PC-9 (cell line): ENCODE measurements at regions not wholly inside any gene's neighbourhood (a gene's known extent, or its start where the extent isn't known, plus 50 kb on each side); places are given as distances from the start of the nearest gene placed in this dataset.

Experiments used
- BruUV-seq: library from RNA; stranded (reverse); fragments of 400-500 nt; replicated peaks from 2 replicates; lab custom pipeline; 2021; lab: Mats Ljungman, UMichigan
- CTCF ChIA-PET: fragments of 300-600 bp; sonication (Branson Sonifier 250); formaldehyde crosslinking; loops from one replicate; lab custom pipeline; 2022; ENCODE audit warnings: antibody characterized with exemption; lab: Charles Lee
- POLR2A ChIA-PET: fragments of 300-600 bp; sonication (Branson Sonifier 250); formaldehyde crosslinking; loops from one replicate; lab custom pipeline; 2022; ENCODE audit warnings: antibody characterized with exemption; ENCODE audit not compliant: unreplicated experiment; lab: Charles Lee
- DNase-seq, 2 experiments: peaks; one replicate each; pipeline versions ENCODE4 v3.0.0 to v3.0.0-alpha.2; 2015 to 2022; ENCODE audit warnings: mixed read lengths in 1 of 2
- H2AFZ ChIP-seq: fragments of 200-600 bp; sonication (generic); 2 replicates; pipeline ENCODE4 v1.8.1; 2017; ENCODE audit warnings: antibody characterized with exemption
- H3F3A ChIP-seq: fragments of 200-600 bp; sonication (generic); 2 replicates; pipeline ENCODE4 v1.8.1; 2017; ENCODE audit warnings: antibody characterized with exemption, mild to moderate bottlenecking, low read depth; ENCODE audit not compliant: insufficient read depth
- H3K27ac ChIP-seq: fragments of 200-600 bp; sonication (generic); 2 replicates; pipeline ENCODE4 v1.6.1; 2016; ENCODE audit warnings: mixed run types
- H3K27me3 ChIP-seq: fragments of 200-600 bp; sonication (generic); 2 replicates; pipeline ENCODE4 v1.6.1; 2016; ENCODE audit warnings: low read depth, mixed run types; ENCODE audit not compliant: insufficient read depth
- H3K36me3 ChIP-seq: fragments of 200-600 bp; sonication (generic); 2 replicates; pipeline ENCODE4 v1.6.1; 2016; ENCODE audit warnings: low read depth, mixed run types
- H3K4me1 ChIP-seq: fragments of 200-600 bp; sonication (generic); replicated peaks from 2 replicates; pipeline ENCODE4 v1.6.1; 2016; ENCODE audit warnings: mixed run types; ENCODE audit not compliant: insufficient read depth
- H3K4me2 ChIP-seq: fragments of 200-600 bp; sonication (generic); 2 replicates; pipeline ENCODE4 v1.6.1; 2017; ENCODE audit warnings: mixed run types
- H3K4me3 ChIP-seq: fragments of 200-600 bp; sonication (generic); 2 replicates; pipeline ENCODE4 v1.6.1; 2016; ENCODE audit warnings: mixed run types
- H3K79me2 ChIP-seq: fragments of 200-600 bp; sonication (generic); 2 replicates; pipeline ENCODE4 v1.6.1; 2017; ENCODE audit warnings: low read depth, mixed run types
- H3K9me2 ChIP-seq: fragments of 200-600 bp; sonication (generic); 2 replicates; pipeline ENCODE4 v1.8.1; 2017; ENCODE audit warnings: mild to moderate bottlenecking; ENCODE audit not compliant: insufficient read depth
- H3K9me3 ChIP-seq: fragments of 200-600 bp; sonication (generic); 2 replicates; pipeline ENCODE4 v1.8.1; 2016; ENCODE audit warnings: low read depth; ENCODE audit not compliant: insufficient read depth
- H4K20me1 ChIP-seq: fragments of 200-600 bp; sonication (generic); 2 replicates; pipeline ENCODE4 v1.8.1; 2017; ENCODE audit not compliant: insufficient read depth
- EZH2 ChIP-seq: fragments of 200-600 bp; sonication (generic); IDR thresholded peaks from 2 replicates; pipeline ENCODE4 v1.8.0; 2017; ENCODE audit warnings: antibody characterized with exemption, low read depth
- intact Hi-C: fragments of 100-400 bp; cut with micrococcal nuclease; formaldehyde crosslinking; loops from one replicate; pipeline ENCODE4 v1.10.0; 2022; ENCODE audit not compliant: unreplicated experiment
- TF ChIP-seq, protein P1 (sequence below): fragments of 200-600 bp; sonication (generic); conservative IDR thresholded peaks from 2 replicates; pipeline ENCODE4 v1.6.1; 2017; ENCODE audit warnings: mixed run types, antibody characterized with exemption, mild to moderate bottlenecking, moderate library complexity

DNA sequence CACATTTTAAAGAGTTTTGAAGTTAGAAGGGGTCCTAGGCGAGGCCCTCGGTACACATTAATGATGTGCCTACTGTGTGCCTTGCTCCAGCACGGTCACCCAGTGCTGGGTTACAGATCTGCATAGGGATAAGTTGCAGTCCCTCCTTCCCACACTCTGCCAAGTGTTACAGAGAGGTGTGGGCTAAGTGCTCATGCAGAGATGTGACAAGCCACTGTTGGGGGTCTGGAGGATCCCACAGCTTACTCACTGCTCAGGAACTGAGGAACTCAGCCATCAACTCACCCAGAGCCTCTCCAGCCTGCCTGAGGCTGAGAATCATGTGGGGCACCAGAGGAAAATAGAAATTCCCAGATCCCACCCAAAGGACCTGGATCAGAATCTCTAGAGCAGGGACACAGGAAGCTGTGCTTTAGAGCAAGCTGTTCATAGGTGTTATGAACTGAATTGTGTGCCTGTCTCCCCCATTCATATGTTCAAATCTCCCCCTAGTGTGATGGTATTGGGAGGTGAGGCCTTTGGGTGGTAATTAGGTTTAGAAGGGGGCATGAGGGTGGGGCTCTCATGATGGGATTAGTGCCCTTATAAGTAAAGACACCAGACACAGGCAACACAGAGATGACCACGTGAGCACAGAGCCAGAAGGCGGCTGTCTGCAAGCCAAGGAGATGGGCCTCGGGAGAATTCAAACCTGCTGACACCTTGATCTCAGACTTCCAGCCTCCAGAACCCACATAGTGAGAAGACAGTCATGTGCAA is 164.1 kb downstream of the HSD17B3 start:
- TF ChIP-seq, protein P1, sequence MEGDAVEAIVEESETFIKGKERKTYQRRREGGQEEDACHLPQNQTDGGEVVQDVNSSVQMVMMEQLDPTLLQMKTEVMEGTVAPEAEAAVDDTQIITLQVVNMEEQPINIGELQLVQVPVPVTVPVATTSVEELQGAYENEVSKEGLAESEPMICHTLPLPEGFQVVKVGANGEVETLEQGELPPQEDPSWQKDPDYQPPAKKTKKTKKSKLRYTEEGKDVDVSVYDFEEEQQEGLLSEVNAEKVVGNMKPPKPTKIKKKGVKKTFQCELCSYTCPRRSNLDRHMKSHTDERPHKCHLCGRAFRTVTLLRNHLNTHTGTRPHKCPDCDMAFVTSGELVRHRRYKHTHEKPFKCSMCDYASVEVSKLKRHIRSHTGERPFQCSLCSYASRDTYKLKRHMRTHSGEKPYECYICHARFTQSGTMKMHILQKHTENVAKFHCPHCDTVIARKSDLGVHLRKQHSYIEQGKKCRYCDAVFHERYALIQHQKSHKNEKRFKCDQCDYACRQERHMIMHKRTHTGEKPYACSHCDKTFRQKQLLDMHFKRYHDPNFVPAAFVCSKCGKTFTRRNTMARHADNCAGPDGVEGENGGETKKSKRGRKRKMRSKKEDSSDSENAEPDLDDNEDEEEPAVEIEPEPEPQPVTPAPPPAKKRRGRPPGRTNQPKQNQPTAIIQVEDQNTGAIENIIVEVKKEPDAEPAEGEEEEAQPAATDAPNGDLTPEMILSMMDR: no peak
- TF ChIP-seq EZH2: no peak
- POLR2A ChIA-PET: no interaction called here
- Histone ChIP-seq H2AFZ (no peak overlapping the region), H3F3A (no peaks in the 10 kb centered on the region), H3K4me1 (no peaks in the 10 kb centered on the region), H4K20me1 (no peaks in the 10 kb centered on the region), H3K4me3 (no peak overlapping the region), H3K79me2 (no peaks in the 10 kb centered on the region), H3K4me2 (peak overlapping the region; percentile 51), H3K9me2 (no peaks in the 10 kb centered on the region), H3K27me3 (peaks cover 43% of the 10 kb centered on the region), H3K27ac (no peak overlapping the region), H3K9me3 (no peaks in the 10 kb centered on the region), H3K36me3 (no peaks in the 10 kb centered on the region)
- intact Hi-C loops: no loop called here
- no TSS peak for BruUV-seq
- CTCF ChIA-PET: interaction anchor here (0.7 kb wide), 1 partner anchor 1120 kb away, joined by 3 read pairs; no protein-coding TSS in a partner anchor
- DNase-seq: no peak

DNA sequence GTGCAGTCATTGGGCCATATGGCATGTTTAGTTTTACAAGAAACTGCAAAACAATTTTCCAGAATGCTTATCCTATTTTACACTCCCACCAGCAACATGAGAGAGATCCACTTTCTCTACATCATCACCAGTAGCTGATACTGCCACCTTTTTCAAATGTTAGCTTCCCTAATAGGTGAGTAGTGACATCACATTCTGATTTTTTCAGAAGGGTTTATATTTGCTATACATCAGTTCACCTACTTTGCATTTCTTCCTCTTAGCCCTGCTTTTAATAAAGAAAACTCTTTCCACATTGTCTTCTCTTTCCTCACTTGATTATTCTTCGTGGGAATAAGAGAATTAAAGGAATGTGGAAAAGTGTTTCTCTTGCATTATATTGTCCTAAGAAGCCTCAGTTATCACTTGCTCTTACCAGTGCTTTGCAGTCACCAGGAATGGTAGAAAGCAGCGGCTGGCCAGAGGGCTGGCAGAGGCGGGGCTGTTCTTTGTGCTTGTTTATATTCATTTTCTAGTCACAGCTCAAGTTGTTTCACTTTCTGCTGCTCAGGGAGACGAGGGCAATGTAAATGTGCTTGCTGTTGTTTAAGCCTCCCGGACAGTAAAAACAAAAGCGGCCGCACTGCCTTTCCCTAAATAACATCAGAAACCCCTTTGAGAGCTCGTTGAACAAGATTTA is 164.8 kb downstream of the HSD17B3 start:
- intact Hi-C loops: no loop called here
- POLR2A ChIA-PET: no interaction called here

DNA sequence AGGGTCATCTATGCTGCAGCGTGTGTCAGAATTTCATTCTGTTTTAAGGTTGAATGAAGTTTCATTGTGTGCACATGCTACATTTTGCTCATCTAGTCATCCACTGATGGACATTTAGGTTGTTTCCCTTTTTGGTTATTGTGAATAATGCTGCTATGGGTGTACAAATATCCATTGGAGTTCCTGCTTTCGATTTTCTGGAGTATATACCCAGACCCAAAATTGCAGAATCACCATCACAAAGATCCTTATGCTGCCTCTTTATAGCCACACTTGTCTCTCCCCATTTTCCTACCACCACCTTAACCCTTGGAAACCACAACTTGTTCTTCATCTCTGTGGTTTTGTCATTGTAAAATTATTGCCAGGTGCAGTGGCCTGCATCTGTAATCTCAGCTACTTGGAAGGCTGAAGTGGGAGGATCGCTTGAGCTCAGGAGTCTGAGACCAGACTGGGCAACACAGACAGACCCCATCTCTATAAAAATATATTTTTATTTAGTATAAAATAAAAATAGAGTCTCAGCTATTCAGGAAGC is 166.2 kb downstream of the HSD17B3 start:
- Histone ChIP-seq H3K9me2 (no peaks in the 10 kb centered on the region), H3K4me2 (no peak overlapping the region), H3K9me3 (no peaks in the 10 kb centered on the region), H3F3A (no peaks in the 10 kb centered on the region), H3K36me3 (no peaks in the 10 kb centered on the region), H3K4me1 (no peaks in the 10 kb centered on the region), H3K27me3 (peaks cover 58% of the 10 kb centered on the region), H4K20me1 (no peaks in the 10 kb centered on the region), H3K79me2 (no peaks in the 10 kb centered on the region), H2AFZ (no peak overlapping the region), H3K4me3 (no peak overlapping the region), H3K27ac (no peak overlapping the region)
- no TSS peak for BruUV-seq
- no peak for TF ChIP-seq EZH2
- TF ChIP-seq, protein P1: no peak
- CTCF ChIA-PET: no interaction called here
- POLR2A ChIA-PET: no interaction called here
- no peak for DNase-seq
- intact Hi-C loops: no loop called here

More for the DNA sequence above, 164.8 kb downstream of the HSD17B3 start:
- H3K27ac ChIP-seq: no peak overlapping the region
- peak in 1 of 2 experiments; percentile 5 for DNase-seq
- no peak overlapping the region for H3K4me3 ChIP-seq
- H3K36me3 ChIP-seq: no peaks in the 10 kb centered on the region
- H2AFZ ChIP-seq: no peak overlapping the region
- peaks cover 50% of the 10 kb centered on the region for H3K27me3 ChIP-seq
- no peaks in the 10 kb centered on the region for H3F3A ChIP-seq
- no TSS peak for BruUV-seq
- TF ChIP-seq EZH2: no peak
- TF ChIP-seq, protein P1: no peak
- no peaks in the 10 kb centered on the region for H3K9me3 ChIP-seq
- H3K4me1 ChIP-seq: no peaks in the 10 kb centered on the region
- CTCF ChIA-PET: interaction anchor here (0.6 to 0.7 kb wide), 2 partner anchors 392 to 1119 kb away, joined by 3 to 12 read pairs; no protein-coding TSS in a partner anchor
- H3K9me2 ChIP-seq: no peaks in the 10 kb centered on the region
- H4K20me1 ChIP-seq: no peaks in the 10 kb centered on the region
- H3K79me2 ChIP-seq: no peaks in the 10 kb centered on the region
- H3K4me2 ChIP-seq: peak overlapping the region; percentile 51
